ENCODE measurements at regions not wholly inside any gene's neighbourhood (a gene's known extent, or its start where the extent isn't known, plus 50 kb on each side); places are given as distances from the start of the nearest gene placed in this dataset.

- no peak overlapping the region for H3K27ac ChIP-seq
- no peak overlapping the region for H2AFZ ChIP-seq (ENCODE audit: low read depth)
- no peak overlapping the region for H3K4me3 ChIP-seq (IDR thresholded peaks at IDR 0.05; ENCODE audit: insufficient read depth, low read depth, low read length)
- no peaks in the 10 kb centered on the region for H4K20me1 ChIP-seq (ENCODE audit: insufficient read depth)
- no peaks in the 10 kb centered on the region for H3K79me2 ChIP-seq (ENCODE audit: insufficient read depth, low read depth)
- H3K27me3 ChIP-seq (ENCODE audit: insufficient read depth, low read depth), result no peaks in the 10 kb centered on the region
- no peak for TF ChIP-seq CTCF (conservative IDR thresholded peaks at IDR 0.05; ENCODE audit: low read depth, low read length)
- H3K4me1 ChIP-seq (ENCODE audit: low read depth, poor library complexity, severe bottlenecking), result no peaks in the 10 kb centered on the region
- H3K36me3 ChIP-seq (ENCODE audit: insufficient read depth), result no peaks in the 10 kb centered on the region
- no peak overlapping the region for H3K9ac ChIP-seq
- no peak overlapping the region for H3K4me2 ChIP-seq
These were observed 290.2 kb upstream of the CNR1 start for GRCh38 chr6:88456221-88456859.

- no peaks in the 10 kb centered on the region for H3K27me3 ChIP-seq (ENCODE audit: insufficient read depth, low read depth)
- no peaks in the 10 kb centered on the region for H3K36me3 ChIP-seq (ENCODE audit: insufficient read depth)
- no peaks in the 10 kb centered on the region for H3K79me2 ChIP-seq (ENCODE audit: insufficient read depth, low read depth)
- TF ChIP-seq CTCF (conservative IDR thresholded peaks at IDR 0.05; ENCODE audit: low read depth, low read length), result no peak
- H3K4me1 ChIP-seq (ENCODE audit: low read depth, poor library complexity, severe bottlenecking), result no peaks in the 10 kb centered on the region
- no peaks in the 10 kb centered on the region for H4K20me1 ChIP-seq (ENCODE audit: insufficient read depth)
- no peak overlapping the region for H2AFZ ChIP-seq (ENCODE audit: low read depth)
- no peak overlapping the region for H3K9ac ChIP-seq
- no peak overlapping the region for H3K27ac ChIP-seq
- no peak overlapping the region for H3K4me2 ChIP-seq
- H3K4me3 ChIP-seq (IDR thresholded peaks at IDR 0.05; ENCODE audit: insufficient read depth, low read depth, low read length), result no peak overlapping the region
These were observed 289.2 kb upstream of the CNR1 start for GRCh38 chr6:88455317-88455716.

- Histone ChIP-seq H3K4me3 (IDR thresholded peaks at IDR 0.05; ENCODE audit: insufficient read depth, low read depth, low read length) (no peak overlapping the region), H3K4me2 (no peak overlapping the region), H3K27ac (no peak overlapping the region), H3K36me3 (ENCODE audit: insufficient read depth) (no peaks in the 10 kb centered on the region), H3K79me2 (ENCODE audit: insufficient read depth, low read depth) (no peaks in the 10 kb centered on the region), H3K9ac (no peak overlapping the region), H4K20me1 (ENCODE audit: insufficient read depth) (no peaks in the 10 kb centered on the region), H2AFZ (ENCODE audit: low read depth) (no peak overlapping the region), H3K4me1 (ENCODE audit: low read depth, poor library complexity, severe bottlenecking) (no peaks in the 10 kb centered on the region), H3K27me3 (ENCODE audit: insufficient read depth, low read depth) (no peaks in the 10 kb centered on the region)
- TF ChIP-seq CTCF (conservative IDR thresholded peaks at IDR 0.05; ENCODE audit: low read depth, low read length), result no peak
These were observed 288.5 kb upstream of the CNR1 start for GRCh38 chr6:88454658-88455057.

- Histone ChIP-seq H3K27ac (no peak overlapping the region), H3K79me2 (ENCODE audit: insufficient read depth, low read depth) (no peaks in the 10 kb centered on the region), H3K4me2 (no peak overlapping the region), H3K36me3 (ENCODE audit: insufficient read depth) (no peaks in the 10 kb centered on the region), H3K4me3 (IDR thresholded peaks at IDR 0.05; ENCODE audit: insufficient read depth, low read depth, low read length) (no peak overlapping the region), H3K9ac (no peak overlapping the region), H4K20me1 (ENCODE audit: insufficient read depth) (no peaks in the 10 kb centered on the region), H2AFZ (ENCODE audit: low read depth) (no peak overlapping the region), H3K27me3 (ENCODE audit: insufficient read depth, low read depth) (no peaks in the 10 kb centered on the region), H3K4me1 (ENCODE audit: low read depth, poor library complexity, severe bottlenecking) (no peaks in the 10 kb centered on the region)
- TF ChIP-seq CTCF (conservative IDR thresholded peaks at IDR 0.05; ENCODE audit: low read depth, low read length), result no peak
These were observed 283.6 kb upstream of the CNR1 start for GRCh38 chr6:88449770-88450169.

Data from KMS-11 (cell line).